ENCODE measurements at regions not wholly inside any gene's neighbourhood (a gene's known extent, or its start where the extent isn't known, plus 50 kb on each side); places are given as distances from the start of the nearest gene placed in this dataset.

GRCh38 chr21:28378026-28378425 lies 614.7 kb downstream of the LTN1 start:
- intact Hi-C loops (cut with DNase I), result no loop called here
- ATAC-seq, result no peak

GRCh38 chr21:28375708-28376385 lies 616.8 kb downstream of the LTN1 start:
- DNase-seq, result no peak
- intact Hi-C loops (cut with DNase I), result no loop called here
- no peak for ATAC-seq

More at GRCh38 chr21:28378026-28378425, 614.7 kb downstream of the LTN1 start:
- no peak for DNase-seq

- no peak for ATAC-seq
- no peak for DNase-seq
- intact Hi-C loops (cut with DNase I), result no loop called here
These were observed 617.8 kb downstream of the LTN1 start for GRCh38 chr21:28374881-28375280.

DNA sequence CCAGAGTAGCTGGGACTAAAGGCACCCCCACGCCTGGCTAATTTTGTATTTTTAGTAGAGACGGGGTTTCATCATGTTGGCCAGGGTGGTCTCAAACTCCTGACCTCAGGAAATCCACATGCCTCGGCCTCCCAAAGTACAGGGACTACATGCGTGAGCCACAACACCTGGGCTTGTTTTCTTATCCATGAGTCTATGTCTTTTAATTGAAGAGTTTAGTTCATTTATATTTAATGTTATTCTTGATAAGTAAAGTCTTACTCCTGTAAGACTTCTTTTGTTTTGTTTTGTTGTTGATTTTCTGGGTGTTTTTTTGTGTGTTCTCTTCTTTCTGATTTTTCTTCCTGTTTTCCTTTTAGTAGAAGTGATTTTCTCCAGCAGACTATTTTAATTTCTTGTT lies 621.0 kb downstream of the LTN1 start:
- intact Hi-C loops (cut with DNase I), result no loop called here
- DNase-seq, result no peak
- no peak for ATAC-seq

DNA sequence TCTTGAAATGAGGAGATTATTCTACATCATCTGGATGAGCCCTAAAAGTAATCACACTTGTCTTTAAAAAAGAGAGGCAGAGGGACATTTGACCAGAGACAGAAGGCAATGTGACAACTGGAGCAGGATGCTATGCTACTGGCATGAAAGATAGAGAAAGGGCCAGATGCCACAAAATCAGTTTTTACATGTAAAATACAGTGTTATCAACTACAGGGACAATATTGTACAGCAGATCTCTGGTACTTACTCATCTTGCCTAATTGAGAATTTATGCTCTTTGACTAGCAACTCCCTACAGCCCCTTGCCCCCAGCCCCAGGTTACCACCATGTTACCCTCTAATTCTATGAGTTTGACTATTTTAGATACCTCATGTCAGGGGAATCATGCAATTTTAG lies 633.4 kb downstream of the LTN1 start:
- intact Hi-C loops (cut with DNase I), result no loop called here
- ATAC-seq (no peak), DNase-seq (no peak)

- intact Hi-C loops (cut with DNase I), result no loop called here
These were observed 634.0 kb downstream of the LTN1 start for GRCh38 chr21:28358702-28359101.

DNA sequence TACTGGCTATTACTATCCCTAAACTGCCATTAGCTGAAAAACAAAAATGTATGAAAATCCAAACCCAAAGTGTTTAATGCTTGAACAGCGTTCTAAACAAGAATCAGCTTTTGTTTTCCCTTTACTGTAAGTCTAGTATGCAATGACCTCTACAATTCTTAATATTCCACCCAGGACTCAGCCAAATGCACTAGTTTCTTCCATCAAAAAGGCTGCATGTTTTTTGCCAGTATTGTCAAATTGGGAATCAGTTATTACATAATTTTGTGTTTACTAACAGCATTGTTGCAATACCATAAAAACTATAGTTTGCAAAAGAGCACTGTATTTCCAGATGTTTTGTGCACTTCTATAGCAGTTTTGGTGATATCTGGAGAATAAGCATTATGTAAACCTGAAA lies 634.5 kb downstream of the LTN1 start:
- DNase-seq, result no peak
- no peak for ATAC-seq
- intact Hi-C loops (cut with DNase I), result no loop called here

More at GRCh38 chr21:28358702-28359101, 634.0 kb downstream of the LTN1 start:
- ATAC-seq (no peak), DNase-seq (no peak)

GRCh38 chr21:28357743-28358142 lies 634.9 kb downstream of the LTN1 start:
- no peak for ATAC-seq
- no peak for DNase-seq
- intact Hi-C loops (cut with DNase I), result no loop called here

GRCh38 chr21:28356422-28356821 lies 636.3 kb downstream of the LTN1 start:
- DNase-seq (no peak), ATAC-seq (no peak)
- intact Hi-C loops (cut with DNase I), result no loop called here

DNA sequence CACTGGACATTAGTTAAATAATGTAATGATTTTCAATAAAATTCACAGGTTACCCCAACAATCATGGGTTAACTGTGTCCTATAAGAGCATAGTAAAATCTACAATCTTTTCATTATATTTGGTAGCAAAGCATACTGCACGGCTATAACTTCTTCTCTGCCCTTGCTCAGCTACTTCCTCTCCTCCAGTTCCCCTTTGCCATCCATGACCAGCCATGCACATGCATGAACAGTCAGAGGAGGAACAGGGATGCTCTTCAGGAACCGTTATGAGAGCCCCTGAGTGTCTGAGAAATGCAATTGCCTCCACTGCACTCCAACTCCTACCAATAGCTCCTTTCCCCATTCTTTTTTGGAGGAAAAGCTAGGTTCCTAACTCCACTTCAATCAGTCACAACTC lies 646.7 kb downstream of the LTN1 start:
- DNase-seq (no peak), ATAC-seq (no peak)
- intact Hi-C loops (cut with DNase I), result no loop called here

DNA sequence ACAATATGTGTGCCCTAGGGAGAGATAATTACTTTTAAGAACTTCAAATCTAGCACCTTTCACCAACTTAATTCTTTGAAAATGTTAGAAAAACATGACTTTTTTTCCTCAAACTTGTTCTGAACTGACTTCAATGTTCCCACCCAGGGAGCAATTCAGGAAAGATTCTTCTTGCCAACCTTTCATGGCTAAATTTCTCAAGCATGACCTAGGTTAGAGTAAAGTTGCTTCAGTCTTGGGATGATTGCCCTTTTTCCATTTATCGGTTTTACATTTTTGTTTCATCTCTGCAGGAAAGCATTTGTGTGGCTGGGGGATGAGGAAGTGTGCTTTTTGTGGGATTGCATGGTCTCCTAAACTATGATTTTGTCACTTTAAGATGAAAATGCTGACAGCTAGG lies 647.7 kb downstream of the LTN1 start:
- DNase-seq, result no peak
- intact Hi-C loops (cut with DNase I), result no loop called here
- no peak for ATAC-seq

DNA sequence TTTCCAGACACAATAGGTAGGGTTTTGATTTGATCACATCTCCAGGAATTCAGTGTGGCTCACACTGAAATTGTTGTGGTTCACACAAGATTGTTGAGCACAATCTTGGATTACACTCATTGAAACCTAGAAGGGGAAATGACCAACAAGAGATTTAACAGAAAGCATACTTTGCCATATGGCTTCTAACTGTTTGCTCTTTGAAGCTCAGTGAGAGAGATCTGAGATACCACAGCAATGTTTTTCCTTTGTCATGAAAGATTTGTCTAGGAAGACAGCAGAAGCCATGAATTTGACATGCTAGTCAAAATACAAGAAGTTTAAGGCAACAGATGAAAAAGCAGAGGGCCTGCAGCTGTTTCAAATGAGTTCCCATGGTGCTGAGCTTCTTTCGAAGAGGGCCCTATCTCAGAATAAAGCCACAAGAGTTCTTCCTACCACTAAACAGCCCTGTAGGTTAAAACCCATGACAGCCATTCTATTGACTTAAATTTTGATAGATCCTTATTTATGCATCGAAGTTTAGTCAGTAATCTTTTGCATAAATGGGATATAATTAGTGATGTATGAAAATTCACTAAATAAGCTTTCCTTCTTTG lies 650.4 kb downstream of the LTN1 start:
- ATAC-seq (no peak), DNase-seq (no peak)
- intact Hi-C loops (cut with DNase I), result no loop called here

- ATAC-seq, result peak in 1 of 2 donors; percentile 18
- intact Hi-C loops (cut with DNase I), result loop anchor here (5.0 to 10.0 kb wide), 3 partner anchors 255 to 1487 kb away; no protein-coding TSS in a partner anchor
- no peak for DNase-seq
These were observed 653.3 kb downstream of the LTN1 start for GRCh38 chr21:28339403-28339802.

- ATAC-seq (peak; percentile 76 to 85), DNase-seq (no peak)
- intact Hi-C loops (cut with DNase I), result loop anchor here (5.0 to 10.0 kb wide), 3 partner anchors 254 to 1487 kb away; no protein-coding TSS in a partner anchor
These were observed 653.9 kb downstream of the LTN1 start for GRCh38 chr21:28338701-28339305.

DNA sequence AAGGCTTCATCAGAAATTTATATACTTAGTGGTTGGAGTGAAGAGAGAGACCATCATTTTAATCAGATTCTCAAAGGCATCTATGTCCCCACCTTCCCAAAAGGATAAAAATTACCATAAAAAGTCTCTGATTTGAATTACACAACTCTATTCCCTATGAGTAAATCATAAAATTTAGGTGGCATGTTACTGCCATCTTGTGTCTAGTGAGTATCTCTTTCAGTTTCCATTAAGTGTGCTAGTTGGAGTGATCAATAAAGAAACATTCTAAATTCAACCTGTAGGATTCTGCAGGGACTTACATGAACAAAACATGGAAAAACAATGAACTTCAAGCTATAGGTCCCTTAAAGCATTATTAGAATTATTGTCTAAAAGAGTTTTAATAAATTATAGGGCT lies 655.4 kb downstream of the LTN1 start:
- peak in 1 of 2 donors; percentile 61 for ATAC-seq
- intact Hi-C loops (cut with DNase I), result loop anchor here (2.0 to 10.0 kb wide), 5 partner anchors 253 to 1485 kb away; no protein-coding TSS in a partner anchor
- DNase-seq, result no peak

DNA sequence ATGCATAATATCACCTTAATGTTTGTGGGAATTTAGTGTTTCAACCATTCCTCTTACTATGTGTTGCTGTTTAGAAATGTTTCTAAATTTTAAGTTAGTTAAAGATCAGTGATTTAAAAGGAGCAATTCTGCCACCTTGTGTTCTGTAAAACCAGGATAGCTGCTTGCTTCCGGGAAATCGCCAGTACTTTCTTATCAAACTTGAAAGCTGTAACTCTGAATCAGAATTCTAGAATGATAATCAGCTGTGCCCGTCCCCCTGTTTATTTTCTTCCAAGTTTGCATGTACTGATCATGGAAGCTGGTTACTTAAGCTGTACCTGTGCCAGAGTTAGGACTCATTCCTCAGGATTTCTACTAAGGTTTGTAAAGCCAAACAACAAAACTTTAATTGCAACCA lies 656.4 kb downstream of the LTN1 start:
- ATAC-seq, result peak; percentile 36 to 42
- intact Hi-C loops (cut with DNase I), result loop anchor here (2.0 to 10.0 kb wide), 5 partner anchors 252 to 1484 kb away; no protein-coding TSS in a partner anchor
- DNase-seq, result peak; percentile 24

GRCh38 chr21:28334407-28334806 lies 658.3 kb downstream of the LTN1 start:
- no peak for ATAC-seq
- no peak for DNase-seq
- intact Hi-C loops (cut with DNase I), result loop anchor here in 1 of 2 donors (10.0 kb wide), 1 partner anchor 250 kb away; no protein-coding TSS in a partner anchor

GRCh38 chr21:28333578-28334075 lies 659.0 kb downstream of the LTN1 start:
- peak in 1 of 2 donors; percentile 53 for ATAC-seq
- DNase-seq, result no peak
- intact Hi-C loops (cut with DNase I), result loop anchor here in 1 of 2 donors (10.0 kb wide), 1 partner anchor 249 kb away; no protein-coding TSS in a partner anchor

- ATAC-seq, result no peak
- no peak for DNase-seq
- intact Hi-C loops (cut with DNase I), result loop anchor here in 1 of 2 donors (10.0 kb wide), 1 partner anchor 248 kb away; no protein-coding TSS in a partner anchor
These were observed 659.9 kb downstream of the LTN1 start for GRCh38 chr21:28332796-28333195.

DNA sequence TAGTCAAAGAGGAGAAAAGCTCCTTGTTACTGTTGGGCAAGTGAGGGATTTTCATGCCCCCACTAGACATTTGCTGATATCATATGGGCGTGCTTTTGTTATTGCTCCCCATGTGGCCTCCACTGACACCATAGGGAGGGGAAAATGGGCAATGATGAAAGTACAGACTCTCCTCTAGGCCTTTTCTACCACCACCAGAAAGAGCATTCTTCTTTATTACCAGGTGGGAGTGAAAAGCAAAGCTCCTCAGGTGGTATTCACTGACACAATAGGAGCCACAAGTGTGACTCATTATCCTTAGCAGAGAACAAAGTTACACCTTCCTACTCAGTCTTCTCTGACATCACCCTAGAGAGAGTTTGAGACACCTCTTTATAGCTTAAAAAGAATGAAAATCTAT lies 667.1 kb downstream of the LTN1 start:
- ATAC-seq (no peak), DNase-seq (no peak)
- intact Hi-C loops (cut with DNase I), result no loop called here

Data from left cardiac atrium (tissue), 4 donors.